Epithelial cell of esophagus (primary cell): ENCODE measurements at regions not wholly inside any gene's neighbourhood (a gene's known extent, or its start where the extent isn't known, plus 50 kb on each side); places are given as distances from the start of the nearest gene placed in this dataset.

ENCODE experiments used
- DNase-seq: peaks from one replicate; pipeline ENCODE4 v3.0.0; 2010; ENCODE audit warnings: low read depth
- H3K4me3 ChIP-seq: 2 replicates; pipeline ENCODE4 v1.5.1; 2011; ENCODE audit warnings: mild to moderate bottlenecking, low read length, control low read depth
- TF ChIP-seq, protein P1 (sequence below): IDR thresholded peaks from 2 replicates; pipeline ENCODE4 v1.5.1; 2011; ENCODE audit warnings: low read depth, mild to moderate bottlenecking, low read length, control low read depth, inconsistent platforms; ENCODE audit not compliant: insufficient read depth; ENCODE audit errors: missing control alignments

DNA sequence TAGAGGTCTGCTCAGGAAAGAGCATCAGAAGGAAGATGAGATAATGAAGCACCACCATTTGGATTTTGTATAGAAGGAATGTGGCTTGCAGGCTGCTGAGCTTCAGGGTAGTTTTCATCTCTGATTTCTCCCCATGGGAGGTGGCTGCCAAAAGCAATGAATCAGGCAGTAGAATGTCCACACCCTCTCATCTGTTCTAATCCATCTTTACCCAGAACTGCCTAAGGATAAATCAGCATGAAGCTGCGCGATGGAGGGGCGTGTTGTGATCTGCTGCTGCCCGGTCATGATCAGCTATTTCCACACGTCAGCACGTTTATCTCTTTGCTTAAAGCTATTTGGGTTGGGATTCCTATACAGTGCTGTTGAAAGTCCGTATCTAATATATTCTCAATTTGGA lies 295.4 kb downstream of the FOXA2 start:
- DNase-seq, result peak; percentile 96
- TF ChIP-seq, protein P1, sequence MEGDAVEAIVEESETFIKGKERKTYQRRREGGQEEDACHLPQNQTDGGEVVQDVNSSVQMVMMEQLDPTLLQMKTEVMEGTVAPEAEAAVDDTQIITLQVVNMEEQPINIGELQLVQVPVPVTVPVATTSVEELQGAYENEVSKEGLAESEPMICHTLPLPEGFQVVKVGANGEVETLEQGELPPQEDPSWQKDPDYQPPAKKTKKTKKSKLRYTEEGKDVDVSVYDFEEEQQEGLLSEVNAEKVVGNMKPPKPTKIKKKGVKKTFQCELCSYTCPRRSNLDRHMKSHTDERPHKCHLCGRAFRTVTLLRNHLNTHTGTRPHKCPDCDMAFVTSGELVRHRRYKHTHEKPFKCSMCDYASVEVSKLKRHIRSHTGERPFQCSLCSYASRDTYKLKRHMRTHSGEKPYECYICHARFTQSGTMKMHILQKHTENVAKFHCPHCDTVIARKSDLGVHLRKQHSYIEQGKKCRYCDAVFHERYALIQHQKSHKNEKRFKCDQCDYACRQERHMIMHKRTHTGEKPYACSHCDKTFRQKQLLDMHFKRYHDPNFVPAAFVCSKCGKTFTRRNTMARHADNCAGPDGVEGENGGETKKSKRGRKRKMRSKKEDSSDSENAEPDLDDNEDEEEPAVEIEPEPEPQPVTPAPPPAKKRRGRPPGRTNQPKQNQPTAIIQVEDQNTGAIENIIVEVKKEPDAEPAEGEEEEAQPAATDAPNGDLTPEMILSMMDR, result no peak
- H3K4me3 ChIP-seq, result no peak overlapping the region

DNA sequence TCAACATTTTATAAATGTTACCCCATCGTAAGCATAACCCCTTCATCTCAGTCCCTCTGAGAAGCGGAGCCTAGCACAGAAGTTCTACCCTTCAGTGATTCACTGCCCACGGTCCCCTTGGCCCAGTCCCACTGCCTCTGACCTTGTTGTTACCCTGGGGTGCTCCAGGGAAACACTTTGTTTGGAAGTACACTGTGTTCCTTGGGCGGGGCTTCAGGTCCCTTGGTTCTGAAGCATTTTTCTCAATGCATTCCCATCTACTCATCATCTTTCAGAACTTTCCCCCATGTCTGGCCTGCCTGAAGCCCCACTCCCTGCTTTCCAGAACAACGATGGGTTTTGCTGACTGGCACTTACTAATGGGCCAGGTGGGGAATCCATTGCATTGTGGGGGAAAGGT lies 296.2 kb downstream of the FOXA2 start:
- DNase-seq, result no peak
- TF ChIP-seq, protein P1, result no peak

DNA sequence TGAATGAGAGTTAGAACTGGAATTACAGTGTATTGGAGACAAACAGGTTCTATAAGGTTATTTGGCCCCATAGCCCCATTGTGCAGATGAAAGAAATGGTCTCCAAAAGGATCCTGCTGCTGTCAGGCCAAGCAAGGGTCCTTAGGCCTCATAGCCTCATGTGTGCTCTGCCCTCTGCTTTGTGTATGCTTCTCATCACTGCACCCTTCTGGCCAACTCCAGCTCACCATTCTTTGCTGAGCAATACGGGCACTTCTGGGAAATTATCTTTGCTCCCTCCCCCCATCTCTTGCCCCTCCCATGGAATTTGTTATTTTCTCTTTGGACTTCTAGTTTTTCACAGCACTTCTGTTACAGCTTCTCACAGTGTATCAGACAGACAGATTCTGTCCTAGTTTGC lies 298.8 kb downstream of the FOXA2 start:
- TF ChIP-seq, protein P1, result no peak
- H3K4me3 ChIP-seq, result no peak overlapping the region
- DNase-seq, result no peak

More for the DNA sequence above, 296.2 kb downstream of the FOXA2 start:
- H3K4me3 ChIP-seq, result no peak overlapping the region

DNA sequence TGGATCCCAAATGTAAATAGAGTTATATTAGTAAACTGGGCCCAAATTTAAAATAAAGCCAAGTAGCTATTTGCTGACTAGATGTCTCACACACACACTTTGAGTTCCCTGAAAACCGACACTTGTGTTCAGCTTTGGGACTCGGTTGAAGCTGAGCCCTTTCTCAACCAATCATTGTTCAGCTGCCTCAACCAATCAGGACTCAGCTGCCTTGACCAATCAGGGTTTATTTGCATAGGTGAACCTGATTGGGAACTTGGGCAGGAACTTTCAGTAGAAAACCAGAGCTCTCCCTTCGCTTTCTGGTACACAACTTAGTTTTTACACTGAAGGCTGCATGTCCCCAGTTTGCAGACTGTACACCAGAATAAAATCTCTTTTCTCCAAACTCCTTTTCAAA lies 301.7 kb downstream of the FOXA2 start:
- TF ChIP-seq, protein P1, result no peak
- no peak for DNase-seq
- H3K4me3 ChIP-seq, result no peak overlapping the region

DNA sequence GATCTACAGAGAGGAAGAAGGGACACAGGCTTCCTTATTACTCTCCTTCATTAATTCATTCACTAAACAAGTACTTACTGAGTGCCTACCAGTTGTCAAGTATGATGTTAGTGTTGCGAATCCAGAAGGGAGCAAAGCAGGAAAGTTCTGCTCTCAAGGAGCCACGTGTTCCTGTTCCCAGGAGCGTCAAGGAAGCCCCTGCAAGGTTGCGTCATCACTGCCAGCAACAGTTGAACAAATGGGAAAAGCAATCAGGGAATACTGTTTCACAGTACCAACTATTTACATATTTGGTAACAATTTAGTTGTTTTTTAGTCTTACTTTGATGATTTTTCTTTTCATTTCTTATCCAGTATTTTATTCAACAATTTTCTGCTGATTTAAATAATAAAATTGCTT lies 310.0 kb downstream of the FOXA2 start:
- DNase-seq, result no peak
- TF ChIP-seq, protein P1, result no peak
- H3K4me3 ChIP-seq, result no peak overlapping the region

DNA sequence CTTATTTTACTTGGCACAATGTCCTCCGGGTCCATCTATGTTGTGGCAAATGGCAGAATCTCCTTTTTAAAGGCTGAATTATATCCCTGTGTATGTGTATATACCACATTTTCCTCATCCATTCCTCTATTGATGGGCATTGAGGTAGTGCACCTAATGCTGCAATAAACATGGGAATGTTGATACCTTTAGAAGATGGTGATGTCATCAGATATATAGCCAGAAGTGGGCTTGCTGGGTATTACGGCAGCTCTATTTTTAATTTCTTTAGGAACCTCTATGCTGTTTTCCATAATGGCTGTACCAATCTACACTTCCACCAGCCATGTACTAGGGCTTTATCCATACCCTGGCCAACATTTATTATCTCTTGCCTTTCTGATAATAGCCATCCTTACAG lies 315.7 kb downstream of the FOXA2 start:
- no peak overlapping the region for H3K4me3 ChIP-seq
- DNase-seq, result no peak
- TF ChIP-seq, protein P1, result no peak

DNA sequence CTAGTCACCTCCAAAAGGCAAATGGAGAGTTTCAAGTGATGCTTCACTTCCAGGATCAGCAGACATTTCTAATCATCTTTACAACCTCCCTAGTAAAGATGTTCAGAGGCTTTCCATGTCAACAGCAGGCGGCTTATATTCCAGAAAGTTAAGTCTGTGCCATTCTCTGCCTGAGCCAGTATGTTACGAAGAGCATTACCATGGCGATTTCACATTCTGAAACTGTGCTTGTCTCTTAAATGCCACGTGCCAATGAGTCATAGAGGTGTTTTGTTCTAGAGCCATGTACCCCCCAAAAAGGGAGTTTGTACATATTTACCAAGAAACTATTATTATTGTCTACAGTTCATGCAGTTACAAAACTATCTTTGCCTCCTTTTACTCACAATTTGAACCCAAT lies 319.5 kb downstream of the FOXA2 start:
- no peak for DNase-seq
- TF ChIP-seq, protein P1, result no peak
- H3K4me3 ChIP-seq, result no peak overlapping the region
